ENCODE measurements at regions not wholly inside any gene's neighbourhood (a gene's known extent, or its start where the extent isn't known, plus 50 kb on each side); places are given as distances from the start of the nearest gene placed in this dataset.
"Not testable (repeated sequence)": the region's sequence is repeated elsewhere in the genome, so short reads cannot be mapped to it uniquely, and the experiment has no call there.

- not testable (repeated sequence) for DNase-seq (ENCODE audit: low read depth)
Measured at GRCh38 chr4:188738290-188738689, 599.0 kb downstream of the TRIML1 start.

DNA sequence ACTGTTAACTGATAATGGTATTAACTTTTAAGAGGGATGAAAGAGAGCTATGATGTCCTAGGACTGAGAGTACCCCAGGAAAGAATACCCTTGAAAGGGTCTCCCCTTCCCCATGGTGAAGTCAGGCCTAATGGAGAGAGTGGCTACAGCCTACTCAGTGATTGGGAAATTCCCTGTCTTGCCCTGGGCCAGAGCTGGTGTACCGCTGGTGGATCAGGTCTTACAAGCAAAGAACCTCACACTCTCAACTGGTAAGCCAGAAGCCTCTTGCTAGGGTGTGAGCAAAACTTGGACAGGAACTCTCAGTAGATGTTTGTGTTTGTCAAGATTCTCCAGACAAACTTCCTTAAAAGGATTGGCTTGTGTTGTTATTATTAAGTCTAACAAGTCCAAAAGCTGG lies 600.9 kb downstream of the TRIML1 start:
- not testable (repeated sequence) for DNase-seq (ENCODE audit: low read depth)

DNA sequence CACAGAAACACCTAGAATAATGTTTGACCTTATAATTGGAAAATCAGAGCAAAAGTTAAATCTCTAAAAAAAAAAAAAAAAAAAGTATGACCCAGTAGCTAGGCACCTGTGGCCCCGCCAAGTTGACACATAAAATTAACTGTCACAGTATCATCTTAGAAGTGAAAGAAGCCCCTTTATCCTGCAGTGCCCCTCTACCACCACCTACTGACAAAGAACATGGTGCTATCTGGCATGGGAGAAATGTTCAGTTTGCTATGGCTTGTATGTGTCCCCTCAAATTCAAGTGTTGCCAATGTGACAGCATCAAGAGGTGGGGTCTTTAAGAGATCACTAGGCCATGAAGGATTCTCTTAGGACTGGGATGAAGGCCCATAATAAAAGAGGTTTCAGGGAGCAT lies 601.5 kb downstream of the TRIML1 start:
- not testable (repeated sequence) for DNase-seq (ENCODE audit: low read depth)

DNA sequence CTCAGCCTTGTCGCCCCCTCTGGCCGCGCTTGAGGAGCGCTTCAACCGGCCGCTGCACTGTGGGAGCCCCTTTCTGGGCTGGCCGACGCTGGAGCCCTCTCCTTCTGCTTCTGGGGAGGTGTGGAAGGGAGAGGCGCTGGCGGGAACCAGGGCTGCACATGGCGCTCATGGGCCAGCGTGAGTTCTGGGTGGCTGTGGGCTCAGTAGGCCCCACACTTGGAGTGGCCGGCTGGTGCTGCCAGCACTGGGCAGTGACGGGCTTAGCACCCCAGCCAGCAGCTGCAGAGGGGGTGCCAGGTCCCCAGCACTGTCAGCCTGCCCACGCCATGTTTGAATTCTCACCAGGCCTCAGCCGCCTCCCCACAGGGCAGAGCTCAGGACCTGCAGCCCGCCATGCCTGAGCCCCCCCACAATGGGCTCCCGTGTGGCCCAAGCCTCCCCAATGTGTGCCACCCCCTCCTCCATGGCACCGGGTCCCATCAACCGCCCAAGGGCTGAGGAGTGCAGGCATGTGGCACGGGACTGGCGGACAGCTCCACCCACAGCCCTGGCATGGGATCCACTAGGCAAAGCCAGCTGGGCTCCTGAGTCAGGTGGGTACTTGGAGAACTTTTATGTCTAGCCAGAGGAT lies 615.2 kb downstream of the TRIML1 start:
- no peak for DNase-seq (ENCODE audit: low read depth)

DNA sequence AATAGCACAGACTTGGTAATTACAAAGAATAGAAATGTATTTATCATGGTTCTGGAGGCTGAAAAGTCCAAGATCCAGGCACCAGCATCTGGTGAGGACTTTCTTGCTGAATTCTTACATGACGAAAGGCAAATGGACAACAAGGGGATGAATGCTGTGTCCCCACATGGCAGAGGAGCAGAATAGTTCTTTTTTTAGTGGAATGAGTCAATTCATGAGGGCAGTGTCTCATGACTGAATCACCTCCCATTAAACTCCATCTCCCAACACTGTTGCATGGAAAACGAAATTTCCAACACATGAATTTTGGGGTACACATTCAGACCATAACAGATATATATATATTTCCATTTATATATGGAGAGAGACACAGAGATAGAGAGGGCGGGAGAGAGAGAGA lies 628.3 kb downstream of the TRIML1 start:
- DNase-seq (ENCODE audit: low read depth) = no peak

GRCh38 chr4:188778905-188779304 lies 639.7 kb downstream of the TRIML1 start:
- DNase-seq (ENCODE audit: low read depth) = no peak

DNA sequence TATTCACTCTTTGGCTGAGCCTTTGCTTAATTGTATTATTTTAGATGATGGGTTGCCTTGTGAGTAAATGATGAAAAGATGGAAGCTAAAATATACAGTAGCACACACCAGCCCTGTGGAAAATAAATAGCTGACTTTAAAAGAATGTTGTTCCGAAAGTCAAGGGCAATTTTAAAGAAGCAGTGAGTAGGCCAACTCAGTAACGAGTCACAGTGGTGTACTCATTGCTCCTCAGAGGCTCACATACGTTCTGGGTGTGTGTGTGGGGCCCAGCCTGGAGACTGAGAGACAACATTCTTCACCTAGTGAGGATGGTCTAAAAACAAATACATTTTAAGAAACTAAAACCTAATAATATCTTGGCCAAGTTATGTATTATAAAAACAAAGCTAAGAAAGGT lies 640.3 kb downstream of the TRIML1 start:
- no peak for DNase-seq (ENCODE audit: low read depth)

- DNase-seq (ENCODE audit: low read depth) = no peak
Measured at GRCh38 chr4:188780028-188780427, 640.8 kb downstream of the TRIML1 start.

GRCh38 chr4:188780686-188781085 lies 641.4 kb downstream of the TRIML1 start:
- no peak for DNase-seq (ENCODE audit: low read depth)

- DNase-seq (ENCODE audit: low read depth) = no peak
Measured at GRCh38 chr4:188781655-188782054, 642.4 kb downstream of the TRIML1 start.

GRCh38 chr4:188783175-188783574 lies 643.9 kb downstream of the TRIML1 start:
- no peak for DNase-seq (ENCODE audit: low read depth)

GRCh38 chr4:188783606-188784160 lies 644.4 kb downstream of the TRIML1 start:
- no peak for DNase-seq (ENCODE audit: low read depth)

DNA sequence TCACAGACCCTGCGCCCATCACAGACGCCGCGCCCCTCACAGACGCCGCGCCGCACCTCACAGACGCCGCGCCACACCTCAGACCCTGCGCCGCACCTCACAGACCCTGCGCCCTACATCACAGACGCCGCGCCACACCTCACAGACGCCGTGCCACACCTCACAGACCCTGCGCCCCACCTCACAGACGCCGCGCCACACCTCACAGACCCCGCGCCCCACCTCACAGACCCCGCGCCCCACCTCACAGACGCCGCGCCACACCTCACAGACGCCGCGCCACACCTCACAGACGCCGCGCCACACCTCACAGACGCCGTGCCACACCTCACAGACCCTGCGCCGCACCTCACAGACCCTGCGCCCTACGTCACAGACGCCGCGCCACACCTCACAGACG lies 657.4 kb downstream of the TRIML1 start:
- DNase-seq (ENCODE audit: low read depth) = not testable (repeated sequence)

DNA sequence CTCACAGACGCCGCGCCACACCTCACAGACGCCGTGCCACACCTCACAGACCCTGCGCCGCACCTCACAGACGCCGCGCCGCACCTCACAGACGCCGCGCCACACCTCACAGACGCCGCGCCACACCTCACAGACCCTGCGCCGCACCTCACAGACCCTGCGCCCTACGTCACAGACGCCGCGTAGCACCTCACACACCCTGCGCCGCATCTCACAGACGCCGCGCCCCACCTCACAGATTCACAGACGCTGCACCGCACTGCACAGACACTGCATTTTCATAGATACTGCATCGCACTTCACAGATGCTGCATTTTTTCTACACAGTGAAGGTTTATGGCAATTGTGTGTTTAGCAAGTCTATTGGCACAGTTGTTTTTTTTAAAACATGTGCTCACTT lies 657.8 kb downstream of the TRIML1 start:
- DNase-seq (ENCODE audit: low read depth) = not testable (repeated sequence)

DNA sequence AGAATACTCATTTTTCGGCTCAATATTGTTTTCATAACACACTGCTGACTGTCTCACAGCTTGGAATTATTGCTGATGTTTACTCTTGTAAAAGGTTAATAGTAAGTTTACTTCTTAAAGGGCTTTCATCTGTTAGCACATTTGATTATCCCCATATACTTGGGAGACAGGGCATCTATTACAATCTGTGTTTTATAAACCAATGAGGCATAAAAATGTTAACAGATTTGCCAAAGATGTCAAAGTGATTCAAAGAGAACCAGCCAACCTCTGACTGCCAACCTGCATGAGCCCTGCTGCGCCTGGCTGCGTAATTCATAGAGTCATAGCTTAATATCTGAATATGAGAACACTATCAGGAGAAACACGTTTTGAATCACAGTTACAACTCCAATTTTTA lies 665.6 kb downstream of the TRIML1 start:
- no peak for DNase-seq (ENCODE audit: low read depth)

DNA sequence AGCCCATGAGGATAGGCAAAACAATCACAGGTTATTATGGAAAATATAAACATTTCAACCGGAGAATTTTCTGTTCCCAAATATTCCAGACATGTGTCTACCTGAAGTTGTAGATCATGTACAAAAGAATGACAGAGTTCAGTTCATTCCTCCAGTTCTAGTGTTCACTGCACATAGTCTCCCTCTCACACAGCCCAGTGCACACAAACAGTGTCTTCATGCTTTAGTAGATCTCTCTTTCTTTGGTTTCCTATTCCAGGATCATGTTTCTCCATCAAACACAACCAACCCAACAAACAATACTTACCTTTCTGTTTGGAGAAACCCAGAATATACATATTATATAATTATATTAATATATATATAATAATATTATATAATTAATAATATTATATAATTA lies 671.9 kb downstream of the TRIML1 start:
- DNase-seq (ENCODE audit: low read depth) = no peak

DNA sequence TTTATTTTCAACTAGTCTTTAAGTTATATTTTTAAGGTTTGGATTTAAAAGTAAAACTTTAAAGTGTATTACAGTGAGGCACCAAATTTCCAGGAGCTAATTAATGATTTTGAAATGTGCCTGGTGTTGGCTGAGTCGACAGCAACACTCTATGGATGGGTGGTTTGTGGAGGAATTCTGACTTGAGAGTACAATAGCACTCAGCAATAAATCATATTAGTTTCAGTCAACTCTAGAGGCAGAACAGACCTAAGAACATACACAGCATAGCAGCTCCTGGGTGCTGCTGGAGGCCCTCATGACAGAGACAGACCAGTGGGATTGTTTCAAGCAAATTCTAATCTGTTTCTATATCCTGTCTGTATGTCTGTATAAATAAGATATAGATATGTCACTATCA lies 673.4 kb downstream of the TRIML1 start:
- no peak for DNase-seq (ENCODE audit: low read depth)

DNA sequence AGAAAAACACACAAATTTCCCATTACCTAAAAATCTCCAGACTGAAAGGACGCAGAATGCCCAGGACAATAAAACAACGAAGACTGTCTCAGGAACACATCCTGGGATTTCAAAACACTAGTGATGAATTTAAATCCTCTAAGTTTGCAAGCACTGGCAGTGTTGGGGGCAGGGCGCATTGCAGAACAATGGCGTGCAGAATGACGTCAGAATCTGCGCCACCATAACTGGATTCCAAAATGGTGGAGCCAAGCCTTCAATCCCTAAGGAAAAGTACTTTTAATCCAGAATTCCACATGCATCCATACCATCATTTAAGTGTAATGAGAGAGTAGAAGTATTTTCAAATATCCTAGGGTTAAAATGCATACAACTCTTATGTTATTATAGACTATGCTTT lies 679.1 kb downstream of the TRIML1 start:
- no peak for DNase-seq (ENCODE audit: low read depth)

- DNase-seq (ENCODE audit: low read depth) = no peak
Measured at GRCh38 chr4:188819233-188819632, 680.0 kb downstream of the TRIML1 start.

- DNase-seq (ENCODE audit: low read depth) = no peak
Measured at GRCh38 chr4:188821500-188821899, 682.3 kb downstream of the TRIML1 start.

DNA sequence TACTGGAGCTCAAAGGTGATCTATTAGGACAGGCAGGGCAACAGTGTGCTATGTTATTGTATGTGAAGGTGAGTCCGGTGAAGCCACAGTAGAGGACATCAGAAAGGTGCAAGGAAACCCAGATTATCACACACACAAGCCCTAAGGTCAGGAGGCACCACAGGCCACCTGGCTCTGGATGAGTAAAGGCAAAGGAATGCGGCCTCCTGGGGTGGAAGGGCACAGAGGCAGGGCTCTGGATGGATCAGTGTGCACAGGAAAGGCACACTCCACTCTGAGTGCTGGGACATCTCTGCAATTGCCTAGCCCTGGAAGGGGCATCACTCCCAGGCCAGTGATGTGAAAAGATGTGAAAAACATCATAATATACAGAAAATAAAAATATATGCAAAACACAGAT lies 683.5 kb downstream of the TRIML1 start:
- DNase-seq (ENCODE audit: low read depth) = no peak

DNA sequence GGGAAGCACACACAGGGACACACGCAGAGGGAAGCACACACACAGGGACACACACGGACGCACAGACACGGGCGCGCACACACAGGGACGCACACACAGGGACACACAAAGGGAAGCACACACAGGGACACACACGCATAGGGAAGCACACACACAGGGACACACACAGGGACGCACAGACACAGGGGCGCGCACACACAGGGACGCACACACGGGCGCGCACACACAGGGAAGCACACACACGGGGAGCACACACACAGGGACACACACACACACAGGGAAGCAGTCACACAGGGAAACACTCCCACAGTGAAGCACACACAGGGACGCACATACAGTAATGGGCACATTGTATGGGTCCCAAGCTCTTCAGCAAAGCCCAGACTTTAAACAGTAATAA lies 685.3 kb downstream of the TRIML1 start:
- DNase-seq (ENCODE audit: low read depth) = no peak

- no peak for DNase-seq (ENCODE audit: low read depth)
Measured at GRCh38 chr4:188826393-188826792, 687.2 kb downstream of the TRIML1 start.

GRCh38 chr4:188839704-188840103 lies 700.5 kb downstream of the TRIML1 start:
- no peak for DNase-seq (ENCODE audit: low read depth)

Measured in activated T-helper 9 cell treated with anti-CD3 and anti-CD28 coated beads, Interleukin-2, amount 50 U/mL, for 16 hours (primary cell).